ENCODE measurements at regions not wholly inside any gene's neighbourhood (a gene's known extent, or its start where the extent isn't known, plus 50 kb on each side); places are given as distances from the start of the nearest gene placed in this dataset.

DNA sequence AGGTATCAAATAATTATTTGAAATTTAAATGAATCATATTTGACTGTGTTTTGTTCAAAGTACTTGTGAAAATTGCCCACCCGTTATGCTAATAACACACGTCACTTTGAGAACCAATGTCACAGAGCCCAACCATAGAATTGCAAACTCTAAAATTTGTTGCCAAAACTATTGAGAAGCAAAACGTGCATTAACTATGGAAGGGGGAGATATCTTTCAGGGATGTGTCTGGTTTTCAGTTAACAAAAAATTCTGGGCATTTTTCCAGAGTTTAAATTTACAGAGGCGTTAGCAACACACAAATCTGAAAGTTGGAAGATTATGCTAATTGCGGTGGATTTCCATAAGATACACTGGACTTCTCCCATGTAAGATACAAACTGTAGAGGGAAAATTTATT lies 371.8 kb upstream of the E2F7 start:
- TF ChIP-seq YY1 (IDR thresholded peaks at IDR 0.05; ENCODE audit: insufficient read depth, insufficient read length) (no peak), ZNF274 (IDR thresholded peaks at IDR 0.05; ENCODE audit: low read depth, low read length) (no peak), SUZ12 (IDR thresholded peaks at IDR 0.05; ENCODE audit: extremely low read depth, insufficient read depth, insufficient read length) (no peak)

Data from NT2/D1 (cell line).